Activated naive CD8-positive, alpha-beta T cell treated with anti-CD3 and anti-CD28 coated beads, Interleukin-2, amount 10 ng/mL, durations not matched to agents 7 days and 5 days (primary cell): ENCODE measurements at regions not wholly inside any gene's neighbourhood (a gene's known extent, or its start where the extent isn't known, plus 50 kb on each side); places are given as distances from the start of the nearest gene placed in this dataset.
"Not testable (repeated sequence)": the region's sequence is repeated elsewhere in the genome, so short reads cannot be mapped to it uniquely, and the experiment has no call there.

Experiments
- ATAC-seq: fragments of 150-1000 bp; cut with Tn5 transposase; one replicate; pipeline ENCODE4 v1.10.0; 2021; ENCODE audit warnings: low read depth, moderate library complexity
- POLR2A ChIA-PET: fragments of 350-600 bp; sonication (Branson Sonifier 250); formaldehyde crosslinking; loops from one replicate; lab custom pipeline; 2021; ENCODE audit warnings: antibody characterized with exemption; lab: Charles Lee
- DNase-seq: peaks from one replicate; pipeline ENCODE4 v3.0.0; 2021
- H3K27ac Mint-ChIP-seq: one replicate; pipeline ENCODE4 v1.8.0; 2022; ENCODE audit warnings: mild to moderate bottlenecking, mixed read lengths
- H3K27me3 Mint-ChIP-seq: one replicate; pipeline ENCODE4 v1.8.0; 2022; ENCODE audit warnings: mild to moderate bottlenecking, moderate library complexity, mixed read lengths
- H3K36me3 Mint-ChIP-seq: one replicate; pipeline ENCODE4 v1.8.0; 2021; ENCODE audit warnings: mild to moderate bottlenecking, mixed read lengths
- H3K4me1 Mint-ChIP-seq: one replicate; pipeline ENCODE4 v1.8.0; 2021; ENCODE audit warnings: mixed read lengths
- H3K4me3 Mint-ChIP-seq: one replicate; pipeline ENCODE4 v1.8.0; 2022; ENCODE audit warnings: mild to moderate bottlenecking, moderate library complexity, mixed read lengths
- H3K9me3 Mint-ChIP-seq: one replicate; pipeline ENCODE4 v1.8.0; 2021; ENCODE audit warnings: mixed read lengths

DNA sequence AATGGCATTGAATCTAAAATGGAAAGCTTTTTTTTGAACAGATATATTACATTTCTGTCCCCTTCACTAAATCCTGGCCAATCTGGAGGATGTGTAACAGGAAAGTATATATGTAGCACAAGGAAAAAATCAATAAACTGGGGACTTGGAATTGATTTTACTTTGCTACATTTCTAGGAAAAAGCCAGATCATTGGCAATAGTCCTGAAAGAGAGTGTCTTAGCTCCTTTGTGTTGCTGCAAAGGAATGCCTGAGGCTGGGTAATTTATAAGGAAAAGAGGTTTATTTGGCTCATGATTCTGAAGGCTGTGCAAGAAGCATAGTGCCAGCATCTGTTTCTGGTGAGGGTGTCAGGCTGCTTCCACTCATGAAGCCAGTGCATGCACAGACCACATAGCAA lies 574.9 kb downstream of the HTR1B start:
- no peak overlapping the region for H3K4me3 Mint-ChIP-seq
- DNase-seq (no peak), ATAC-seq (no peak)
- no peaks in the 10 kb centered on the region for H3K36me3 Mint-ChIP-seq
- no peaks in the 10 kb centered on the region for H3K4me1 Mint-ChIP-seq
- no peaks in the 10 kb centered on the region for H3K27me3 Mint-ChIP-seq
- POLR2A ChIA-PET = no interaction called here
- H3K9me3 Mint-ChIP-seq = peaks cover 2% of the 10 kb centered on the region
- H3K27ac Mint-ChIP-seq = no peak overlapping the region

- no peak for DNase-seq
- H3K36me3 Mint-ChIP-seq = no peaks in the 10 kb centered on the region
- peaks cover 2% of the 10 kb centered on the region for H3K9me3 Mint-ChIP-seq
- H3K4me3 Mint-ChIP-seq = no peak overlapping the region
- POLR2A ChIA-PET = no interaction called here
- no peak overlapping the region for H3K27ac Mint-ChIP-seq
- no peaks in the 10 kb centered on the region for H3K4me1 Mint-ChIP-seq
- H3K27me3 Mint-ChIP-seq = no peaks in the 10 kb centered on the region
- ATAC-seq = no peak
These were observed 576.4 kb downstream of the HTR1B start for GRCh38 chr6:76886900-76887299.

DNA sequence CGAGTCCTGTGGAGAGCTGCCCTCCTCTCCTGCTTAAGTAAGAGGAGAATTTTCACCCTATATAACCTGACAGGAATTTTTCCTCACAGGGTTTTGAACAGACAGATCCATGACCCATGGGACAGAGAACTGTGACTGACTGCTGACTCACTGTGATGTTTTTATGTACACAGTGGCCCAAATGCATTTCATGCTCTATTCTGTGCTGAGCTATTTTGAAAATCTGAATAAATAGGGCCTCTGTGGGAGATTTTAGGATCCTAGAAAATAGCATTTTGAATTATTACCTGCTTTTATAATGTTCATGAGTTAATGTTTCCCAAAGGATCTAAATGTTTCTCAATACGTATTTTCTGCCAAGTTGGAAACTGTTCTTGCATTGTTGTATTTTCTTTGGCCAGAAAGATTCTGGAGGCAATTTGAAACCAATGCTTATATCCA lies 577.4 kb downstream of the HTR1B start:
- H3K4me1 Mint-ChIP-seq = no peaks in the 10 kb centered on the region
- no peak overlapping the region for H3K27ac Mint-ChIP-seq
- H3K9me3 Mint-ChIP-seq = peaks cover 2% of the 10 kb centered on the region
- no peaks in the 10 kb centered on the region for H3K36me3 Mint-ChIP-seq
- DNase-seq (no peak), ATAC-seq (no peak)
- POLR2A ChIA-PET = no interaction called here
- H3K4me3 Mint-ChIP-seq = no peak overlapping the region
- H3K27me3 Mint-ChIP-seq = no peaks in the 10 kb centered on the region

DNA sequence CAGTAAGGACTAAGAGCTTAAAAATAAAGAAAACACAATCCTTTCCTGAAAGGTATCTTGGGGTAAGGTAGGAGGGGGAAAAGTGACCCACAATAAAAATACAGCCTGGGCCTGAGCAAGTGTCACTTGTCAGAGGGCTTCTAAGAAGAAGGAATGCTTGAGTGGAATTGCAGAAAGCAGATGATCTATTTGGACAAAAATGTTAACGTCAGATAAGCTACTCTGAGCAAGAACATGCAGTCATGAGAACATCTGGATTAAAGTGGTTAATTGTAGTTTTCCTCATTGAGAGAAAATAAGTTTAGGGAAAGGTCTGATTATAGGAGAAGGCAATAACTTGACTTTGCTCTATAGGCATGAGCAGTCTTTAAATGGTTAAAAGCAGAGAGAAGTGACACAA lies 581.9 kb downstream of the HTR1B start:
- no peaks in the 10 kb centered on the region for H3K36me3 Mint-ChIP-seq
- no peaks in the 10 kb centered on the region for H3K27me3 Mint-ChIP-seq
- POLR2A ChIA-PET = no interaction called here
- H3K4me3 Mint-ChIP-seq = no peak overlapping the region
- H3K27ac Mint-ChIP-seq = no peak overlapping the region
- DNase-seq (no peak), ATAC-seq (no peak)
- H3K4me1 Mint-ChIP-seq = no peaks in the 10 kb centered on the region
- H3K9me3 Mint-ChIP-seq = peaks cover 5% of the 10 kb centered on the region

DNA sequence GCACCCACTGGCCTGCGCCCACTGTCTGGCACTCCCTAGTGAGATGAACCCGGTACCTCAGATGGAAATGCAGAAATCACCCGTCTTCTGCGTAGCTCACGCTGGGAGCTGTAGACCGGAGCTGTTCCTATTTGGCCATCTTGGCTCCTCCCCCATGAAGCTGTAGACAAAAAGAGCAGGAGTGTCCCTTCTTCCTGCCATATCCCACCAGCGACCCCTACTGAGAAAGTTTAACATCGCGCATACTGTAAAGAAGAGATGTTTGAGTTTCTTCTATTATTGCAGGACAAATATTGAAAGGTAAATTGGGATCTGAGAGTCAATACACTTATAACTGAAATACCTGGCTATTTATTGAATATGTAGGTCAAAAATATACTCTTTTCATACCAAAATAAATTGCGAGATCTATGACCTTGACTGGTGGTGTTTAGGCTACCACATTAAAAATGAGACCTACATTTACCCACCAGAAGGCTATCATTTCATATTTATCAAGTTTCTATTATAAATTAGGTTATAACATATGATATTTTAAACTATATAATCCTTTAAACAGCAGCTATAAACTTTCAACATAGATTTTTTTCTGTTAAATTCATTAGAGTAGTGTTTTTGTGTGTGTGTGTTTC lies 586.3 kb downstream of the HTR1B start:
- Mint-ChIP-seq H3K4me3 (no peak overlapping the region), H3K27ac (no peak overlapping the region), H3K9me3 (peaks cover 10% of the 10 kb centered on the region), H3K27me3 (no peaks in the 10 kb centered on the region), H3K4me1 (no peaks in the 10 kb centered on the region), H3K36me3 (no peaks in the 10 kb centered on the region)
- DNase-seq (no peak), ATAC-seq (no peak)
- POLR2A ChIA-PET = no interaction called here

GRCh38 chr6:76876430-76876829 lies 586.9 kb downstream of the HTR1B start:
- peaks cover 10% of the 10 kb centered on the region for H3K9me3 Mint-ChIP-seq
- H3K4me3 Mint-ChIP-seq, H3K36me3 Mint-ChIP-seq, H3K27ac Mint-ChIP-seq, H3K4me1 Mint-ChIP-seq, DNase-seq, POLR2A ChIA-PET, H3K27me3 Mint-ChIP-seq, ATAC-seq: not testable (repeated sequence)

DNA sequence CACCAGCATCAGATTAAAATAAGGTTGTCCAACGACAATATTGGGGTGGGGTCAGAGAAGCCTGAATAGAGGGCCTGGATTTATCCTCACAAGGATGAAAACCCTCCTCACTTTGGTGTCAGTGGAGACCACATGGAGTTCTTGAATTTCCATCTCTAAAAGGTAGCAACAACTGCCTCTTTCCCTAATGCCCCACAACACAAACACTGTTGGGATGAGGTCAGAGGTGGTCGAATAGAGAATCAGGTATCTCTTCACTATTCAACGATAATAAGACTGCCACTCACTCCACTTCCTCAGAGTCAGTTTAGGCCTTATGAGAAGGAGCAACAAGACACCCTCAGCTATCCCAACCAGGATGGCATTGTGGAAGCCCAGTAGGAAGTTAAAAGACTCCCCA lies 596.1 kb downstream of the HTR1B start:
- Mint-ChIP-seq H3K27ac (no peak overlapping the region), H3K4me3 (no peak overlapping the region), H3K4me1 (no peaks in the 10 kb centered on the region), H3K36me3 (no peaks in the 10 kb centered on the region), H3K27me3 (no peaks in the 10 kb centered on the region), H3K9me3 (no peaks in the 10 kb centered on the region)
- ATAC-seq (no peak), DNase-seq (no peak)
- POLR2A ChIA-PET = no interaction called here

GRCh38 chr6:76866091-76866915 lies 597.0 kb downstream of the HTR1B start:
- Mint-ChIP-seq H3K4me3 (no peak overlapping the region), H3K27ac (no peak overlapping the region), H3K9me3 (no peaks in the 10 kb centered on the region), H3K27me3 (no peaks in the 10 kb centered on the region), H3K4me1 (no peaks in the 10 kb centered on the region), H3K36me3 (no peaks in the 10 kb centered on the region)
- POLR2A ChIA-PET = no interaction called here
- no peak for DNase-seq
- ATAC-seq = no peak

GRCh38 chr6:76862936-76863335 lies 600.4 kb downstream of the HTR1B start:
- POLR2A ChIA-PET = no interaction called here
- H3K27me3 Mint-ChIP-seq = no peaks in the 10 kb centered on the region
- H3K27ac Mint-ChIP-seq = no peak overlapping the region
- no peaks in the 10 kb centered on the region for H3K36me3 Mint-ChIP-seq
- H3K4me1 Mint-ChIP-seq = no peaks in the 10 kb centered on the region
- no peak overlapping the region for H3K4me3 Mint-ChIP-seq
- DNase-seq (no peak), ATAC-seq (no peak)
- no peaks in the 10 kb centered on the region for H3K9me3 Mint-ChIP-seq

DNA sequence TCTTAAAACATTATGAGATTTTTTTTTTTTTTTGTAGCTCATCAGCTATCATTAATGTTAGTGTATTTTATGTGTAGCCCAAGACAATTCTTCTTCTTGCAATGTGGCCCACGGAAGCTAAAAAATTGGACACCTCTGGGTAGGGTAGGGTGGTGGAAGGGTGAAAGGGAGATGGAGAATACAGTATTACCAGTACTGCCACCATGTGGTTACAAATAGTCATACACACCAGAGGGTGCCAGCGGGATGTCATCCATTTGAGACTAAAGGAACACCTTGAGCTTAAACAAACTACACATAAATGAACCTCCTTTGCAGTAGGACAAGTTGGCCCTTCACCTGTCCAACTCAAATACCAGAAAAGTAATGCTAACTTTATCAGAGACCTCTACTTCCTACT lies 601.9 kb downstream of the HTR1B start:
- H3K9me3 Mint-ChIP-seq = no peaks in the 10 kb centered on the region
- ATAC-seq = no peak
- H3K27me3 Mint-ChIP-seq = no peaks in the 10 kb centered on the region
- no peak overlapping the region for H3K27ac Mint-ChIP-seq
- H3K4me1 Mint-ChIP-seq = no peaks in the 10 kb centered on the region
- POLR2A ChIA-PET = no interaction called here
- H3K4me3 Mint-ChIP-seq = no peak overlapping the region
- no peaks in the 10 kb centered on the region for H3K36me3 Mint-ChIP-seq
- no peak for DNase-seq

- Mint-ChIP-seq H3K36me3 (no peaks in the 10 kb centered on the region), H3K4me1 (no peaks in the 10 kb centered on the region), H3K4me3 (no peak overlapping the region), H3K27ac (no peak overlapping the region), H3K9me3 (no peaks in the 10 kb centered on the region), H3K27me3 (no peaks in the 10 kb centered on the region)
- ATAC-seq (no peak), DNase-seq (no peak)
- POLR2A ChIA-PET = no interaction called here
These were observed 607.2 kb downstream of the HTR1B start for GRCh38 chr6:76856065-76856464.

DNA sequence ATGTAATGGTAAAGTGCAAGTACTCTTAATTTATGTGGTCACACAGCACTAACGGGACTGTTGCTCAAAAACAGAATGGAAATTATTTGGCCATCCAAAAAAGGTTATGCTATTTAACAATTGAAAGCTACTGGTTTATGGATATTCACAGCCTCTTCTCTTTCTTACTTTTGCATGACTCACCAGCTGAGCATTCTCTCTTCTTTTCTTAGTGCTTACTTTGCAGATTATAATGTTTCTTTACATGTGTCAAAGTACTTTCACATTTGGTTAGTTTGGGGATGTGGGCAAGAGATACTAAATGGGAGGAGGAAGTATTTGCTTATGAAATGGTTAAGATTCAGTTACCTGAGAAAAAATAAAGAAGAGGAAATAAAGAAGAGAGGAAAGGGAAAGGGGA lies 610.5 kb downstream of the HTR1B start:
- Mint-ChIP-seq H3K27ac (no peak overlapping the region), H3K36me3 (no peaks in the 10 kb centered on the region), H3K4me1 (no peaks in the 10 kb centered on the region), H3K27me3 (no peaks in the 10 kb centered on the region), H3K4me3 (no peak overlapping the region), H3K9me3 (peaks cover under 1% of the 10 kb centered on the region)
- POLR2A ChIA-PET = no interaction called here
- DNase-seq (no peak), ATAC-seq (no peak)

DNA sequence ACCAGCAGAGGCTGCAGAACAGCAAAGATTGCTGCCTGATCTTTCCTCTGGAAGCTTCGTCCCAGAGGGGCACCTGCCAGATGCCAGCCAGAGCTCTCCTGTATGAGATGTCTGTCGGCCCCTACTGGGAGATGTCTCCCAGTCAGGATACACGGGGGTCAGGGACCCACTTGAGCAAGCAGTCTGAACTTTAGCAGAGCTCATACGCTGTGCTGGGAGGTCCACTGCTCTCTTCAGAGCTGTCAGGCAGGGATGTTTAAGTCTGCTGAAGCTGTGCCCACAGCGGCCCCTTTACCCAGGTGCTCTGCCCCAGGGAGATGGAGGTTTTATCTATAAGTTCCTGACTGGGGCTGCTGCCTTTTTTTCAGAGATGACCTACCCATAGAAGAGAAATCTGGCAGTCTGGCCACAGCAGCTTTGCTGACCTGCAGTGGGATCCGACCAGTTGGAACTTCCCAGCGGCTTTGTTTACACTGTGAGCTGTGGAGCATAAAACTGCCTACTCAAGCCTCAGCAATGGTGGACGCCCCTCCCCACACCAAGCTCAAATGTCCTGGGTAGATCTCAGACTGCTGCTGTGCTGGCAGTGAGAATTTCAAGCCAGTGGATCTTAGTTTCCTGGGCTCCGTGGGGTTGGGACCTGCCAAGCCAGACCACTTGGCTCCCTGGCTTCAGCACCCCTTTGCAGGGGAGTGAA lies 613.9 kb downstream of the HTR1B start:
- ATAC-seq, DNase-seq, H3K27me3 Mint-ChIP-seq, H3K9me3 Mint-ChIP-seq, H3K36me3 Mint-ChIP-seq, POLR2A ChIA-PET, H3K27ac Mint-ChIP-seq, H3K4me1 Mint-ChIP-seq, H3K4me3 Mint-ChIP-seq: not testable (repeated sequence)
